ENCODE measurements at regions not wholly inside any gene's neighbourhood (a gene's known extent, or its start where the extent isn't known, plus 50 kb on each side); places are given as distances from the start of the nearest gene placed in this dataset.

DNA sequence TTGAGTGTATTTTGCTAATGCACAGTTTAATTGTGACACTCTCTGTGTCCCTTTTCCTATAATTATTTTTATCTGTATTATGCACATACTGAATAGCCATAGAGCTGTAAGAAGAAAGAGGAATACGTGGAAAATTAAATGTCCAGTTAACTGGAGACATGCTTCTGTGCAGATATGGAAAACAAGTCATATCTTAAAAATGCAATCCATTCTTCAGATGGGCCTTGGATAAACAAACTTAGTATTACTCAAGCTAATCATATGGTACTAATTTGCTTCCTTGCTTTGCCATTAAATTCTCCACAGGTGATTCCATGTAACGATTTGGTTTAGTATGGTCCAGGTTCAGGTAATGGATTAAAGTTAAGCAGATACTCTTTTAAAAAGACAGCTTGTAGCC is 201.2 kb upstream of the CELF2 start:
- POLR2A ChIA-PET (ENCODE audit: low non-redundant PET): no interaction called here
- TF ChIP-seq, protein P1, sequence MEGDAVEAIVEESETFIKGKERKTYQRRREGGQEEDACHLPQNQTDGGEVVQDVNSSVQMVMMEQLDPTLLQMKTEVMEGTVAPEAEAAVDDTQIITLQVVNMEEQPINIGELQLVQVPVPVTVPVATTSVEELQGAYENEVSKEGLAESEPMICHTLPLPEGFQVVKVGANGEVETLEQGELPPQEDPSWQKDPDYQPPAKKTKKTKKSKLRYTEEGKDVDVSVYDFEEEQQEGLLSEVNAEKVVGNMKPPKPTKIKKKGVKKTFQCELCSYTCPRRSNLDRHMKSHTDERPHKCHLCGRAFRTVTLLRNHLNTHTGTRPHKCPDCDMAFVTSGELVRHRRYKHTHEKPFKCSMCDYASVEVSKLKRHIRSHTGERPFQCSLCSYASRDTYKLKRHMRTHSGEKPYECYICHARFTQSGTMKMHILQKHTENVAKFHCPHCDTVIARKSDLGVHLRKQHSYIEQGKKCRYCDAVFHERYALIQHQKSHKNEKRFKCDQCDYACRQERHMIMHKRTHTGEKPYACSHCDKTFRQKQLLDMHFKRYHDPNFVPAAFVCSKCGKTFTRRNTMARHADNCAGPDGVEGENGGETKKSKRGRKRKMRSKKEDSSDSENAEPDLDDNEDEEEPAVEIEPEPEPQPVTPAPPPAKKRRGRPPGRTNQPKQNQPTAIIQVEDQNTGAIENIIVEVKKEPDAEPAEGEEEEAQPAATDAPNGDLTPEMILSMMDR (conservative IDR thresholded peaks at IDR 0.05; ENCODE audit: low read depth): no peak
- H3K27ac ChIP-seq: no peak overlapping the region
- CTCF ChIA-PET: no interaction called here
- no peak for DNase-seq (ENCODE audit: low spot score)

DNA sequence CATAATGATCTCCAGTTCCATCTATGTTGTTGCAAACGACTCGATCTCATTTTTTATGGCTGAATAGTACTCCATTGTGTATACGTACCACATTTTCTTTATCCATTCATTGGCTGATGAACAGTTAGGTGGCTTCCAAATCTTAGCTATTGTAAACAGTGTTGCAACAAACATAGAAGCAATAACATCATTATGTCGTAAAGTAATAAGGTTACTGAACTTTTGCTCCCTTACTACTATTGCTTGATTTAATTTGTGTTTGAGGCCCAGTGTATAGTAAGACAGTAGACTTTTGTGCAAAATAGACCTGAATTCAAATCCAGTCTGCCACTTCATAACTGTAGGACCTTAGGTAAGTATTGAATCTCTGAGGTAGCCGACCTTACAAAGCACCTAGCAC is 200.1 kb upstream of the CELF2 start:
- TF ChIP-seq, protein P1 (conservative IDR thresholded peaks at IDR 0.05; ENCODE audit: low read depth): no peak
- POLR2A ChIA-PET (ENCODE audit: low non-redundant PET): no interaction called here
- no peak for DNase-seq (ENCODE audit: low spot score)
- no peak overlapping the region for H3K27ac ChIP-seq
- CTCF ChIA-PET: no interaction called here

DNA sequence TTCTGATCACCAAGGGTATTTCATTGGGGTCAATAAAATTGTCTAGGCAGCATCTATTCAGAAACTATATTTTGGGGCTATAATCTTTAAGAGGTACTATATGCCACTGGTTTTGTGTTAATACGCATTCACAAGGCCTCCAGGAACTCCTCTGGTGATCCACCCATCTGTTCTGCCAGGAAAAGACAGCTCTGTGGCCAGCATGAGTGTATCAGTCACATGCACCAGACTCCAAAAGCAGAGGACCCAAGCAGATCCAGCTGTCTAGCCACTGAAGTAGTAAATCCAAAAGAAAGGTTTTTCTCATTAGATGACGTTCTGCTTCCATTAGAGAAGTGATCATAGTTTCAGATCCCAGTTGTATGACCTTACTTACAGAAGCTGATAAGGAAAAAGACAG is 199.6 kb upstream of the CELF2 start:
- no peak overlapping the region for H3K27ac ChIP-seq
- ChIA-PET POLR2A (ENCODE audit: low non-redundant PET) (no interaction called here), CTCF (interaction anchor here (0.6 kb wide), 1 partner anchor 98 kb away, joined by 5 read pairs; no protein-coding TSS in a partner anchor)
- no peak for DNase-seq (ENCODE audit: low spot score)
- TF ChIP-seq, protein P1 (conservative IDR thresholded peaks at IDR 0.05; ENCODE audit: low read depth): no peak

DNA sequence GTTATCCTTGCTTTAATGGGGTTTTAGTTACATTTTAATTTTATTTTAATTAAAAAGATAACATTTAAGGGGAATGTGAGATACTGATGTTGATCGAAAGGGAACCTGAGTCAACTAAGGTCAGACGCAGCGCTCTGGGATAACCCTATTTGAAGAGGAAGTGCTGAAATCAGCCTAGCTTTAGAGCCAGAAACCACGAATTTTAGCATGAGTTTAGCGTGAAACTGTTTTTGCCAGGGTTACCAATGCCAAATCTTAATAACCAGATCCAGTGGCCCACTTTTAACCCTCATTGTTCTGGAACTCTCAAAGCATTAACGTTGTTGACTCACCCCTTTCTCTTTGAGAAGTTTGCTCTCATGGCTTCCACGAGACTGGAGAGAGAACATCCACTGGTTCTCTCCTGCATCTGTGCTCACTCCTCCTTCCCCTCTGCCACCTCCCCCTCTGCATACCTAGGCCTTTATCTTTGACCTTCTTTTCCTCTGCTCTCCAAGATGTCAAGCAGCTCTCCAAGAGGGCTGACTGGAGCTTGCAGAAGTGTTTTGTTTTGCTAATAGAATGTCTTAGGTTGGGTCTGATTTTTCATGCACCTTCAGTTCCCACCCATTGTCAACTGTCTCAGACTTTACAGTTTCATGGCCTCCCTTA is 198.3 kb upstream of the CELF2 start:
- ChIA-PET POLR2A (ENCODE audit: low non-redundant PET) (no interaction called here), CTCF (interaction anchor here (0.6 kb wide), 1 partner anchor 146 kb away, joined by 3 read pairs; no protein-coding TSS in a partner anchor)
- H3K27ac ChIP-seq: no peak overlapping the region
- DNase-seq (ENCODE audit: low spot score): no peak
- TF ChIP-seq, protein P1 (conservative IDR thresholded peaks at IDR 0.05; ENCODE audit: low read depth): no peak

DNA sequence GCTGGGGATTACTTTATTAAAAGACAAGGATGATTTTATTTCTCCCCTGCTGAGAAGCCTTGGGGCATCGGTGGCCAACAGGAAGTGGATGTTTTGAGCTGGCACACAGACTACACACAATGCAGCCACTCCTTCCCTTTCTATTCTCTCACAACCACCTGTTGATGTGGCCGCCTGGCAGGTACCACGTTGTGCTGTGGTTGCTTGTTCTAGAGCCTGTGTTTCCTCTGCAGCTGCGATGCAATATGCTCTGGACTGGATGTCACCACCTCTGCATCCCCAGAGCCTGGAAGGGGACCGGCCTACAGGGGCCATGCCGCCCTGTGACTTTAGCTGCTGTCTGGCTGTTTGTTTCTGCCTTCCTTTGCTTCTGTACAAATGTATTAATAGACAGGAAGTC is 195.7 kb upstream of the CELF2 start:
- CTCF ChIA-PET: interaction anchor here (0.6 to 0.8 kb wide), 2 partner anchors 764 to 842 kb away, joined by 3 read pairs; no protein-coding TSS in a partner anchor
- TF ChIP-seq, protein P1 (conservative IDR thresholded peaks at IDR 0.05; ENCODE audit: low read depth): no peak
- H3K27ac ChIP-seq: no peak overlapping the region
- no peak for DNase-seq (ENCODE audit: low spot score)
- POLR2A ChIA-PET (ENCODE audit: low non-redundant PET): no interaction called here

DNA sequence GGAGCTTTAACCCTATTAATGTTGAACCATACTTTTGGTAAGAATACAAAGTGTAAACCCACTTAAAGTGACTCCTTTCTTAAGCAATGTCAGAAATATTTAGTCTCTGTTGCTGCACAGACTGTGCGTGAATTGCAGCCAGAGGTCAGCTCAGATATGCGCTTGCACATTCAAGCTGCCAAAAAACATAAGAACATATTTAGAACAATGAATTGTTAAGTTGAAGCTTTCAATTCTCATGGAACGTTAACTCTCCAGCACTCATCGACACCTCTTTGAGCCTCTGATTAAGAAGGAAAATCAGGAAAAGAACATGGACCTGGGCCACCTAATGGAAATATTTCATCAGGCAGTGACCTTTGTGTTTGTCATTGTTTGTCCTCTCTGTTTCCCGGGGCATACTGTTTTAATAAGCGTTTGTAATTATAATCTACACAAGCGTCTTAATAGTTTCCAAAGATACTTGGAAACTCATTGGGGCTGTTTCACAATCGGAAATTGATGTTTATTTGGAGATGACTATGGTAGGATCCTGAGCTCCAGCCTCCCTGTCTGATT is 193.0 kb upstream of the CELF2 start:
- TF ChIP-seq, protein P1 (conservative IDR thresholded peaks at IDR 0.05; ENCODE audit: low read depth): no peak
- H3K27ac ChIP-seq: no peak overlapping the region
- POLR2A ChIA-PET (ENCODE audit: low non-redundant PET): no interaction called here
- no peak for DNase-seq (ENCODE audit: low spot score)
- CTCF ChIA-PET: no interaction called here

All from RWPE1 (cell line).